Keratinocyte (primary cell): ENCODE measurements at regions not wholly inside any gene's neighbourhood (a gene's known extent, or its start where the extent isn't known, plus 50 kb on each side); places are given as distances from the start of the nearest gene placed in this dataset.

Source experiments
- DNase-seq: peaks from one replicate; pipeline ENCODE4 v3.0.0-alpha.2; 2011; ENCODE audit warnings: low read depth, missing footprints, low spot score
- FAIRE-seq: peaks from 2 replicates; lab custom pipeline; 2011; peaks lifted over from hg19 to GRCh38; lab: Jason Lieb, UNC
- H2AFZ ChIP-seq: 2 replicates; pipeline ENCODE4 v1.6.0; 2012; ENCODE audit warnings: low read length, control low read depth, inconsistent platforms; ENCODE audit not compliant: control insufficient read depth
- H3K27ac ChIP-seq: 2 replicates; pipeline ENCODE4 v1.5.1; 2011; ENCODE audit warnings: low read length; ENCODE audit not compliant: control insufficient read depth, insufficient read depth
- H3K27me3 ChIP-seq: 3 replicates; pipeline ENCODE4 v1.6.0; 2011; ENCODE audit warnings: low read length; ENCODE audit not compliant: control insufficient read depth, insufficient read depth; ENCODE audit errors: extremely low read depth
- H3K36me3 ChIP-seq, 2 experiments: 2 replicates in 1 of 2; 3 replicates in 1 of 2; pipeline ENCODE4 v1.5.1; 2011; ENCODE audit warnings: low read length in 2 of 2, mild to moderate bottlenecking in 1 of 2; ENCODE audit not compliant: control insufficient read depth in 2 of 2, insufficient read depth in 2 of 2; ENCODE audit errors: extremely low read depth in 1 of 2
- H3K4me1 ChIP-seq: 3 replicates; pipeline ENCODE4 v1.5.1; 2011; ENCODE audit warnings: low read length; ENCODE audit not compliant: control insufficient read depth, insufficient read depth; ENCODE audit errors: extremely low read depth
- H3K4me2 ChIP-seq: 3 replicates; pipeline ENCODE4 v1.6.0; 2011; ENCODE audit warnings: low read depth, low read length; ENCODE audit not compliant: control insufficient read depth, insufficient read depth; ENCODE audit errors: extremely low read depth
- H3K4me3 ChIP-seq, 3 experiments: fragments of 200-600 bp in 1 of 3; sonication (generic) in 1 of 3; 2 replicates in 2 of 3; 3 replicates in 1 of 3; pipeline ENCODE4 v1.5.1; 2011 to 2016; ENCODE audit warnings: low read length in 3 of 3, mild to moderate bottlenecking in 3 of 3, control low read depth in 2 of 3, inconsistent platforms in 1 of 3, low read depth in 1 of 3, mixed read lengths in 1 of 3, mixed run types in 1 of 3, moderate library complexity in 1 of 3; ENCODE audit not compliant: control insufficient read depth in 2 of 3, insufficient read depth in 2 of 3; ENCODE audit errors: extremely low read depth in 1 of 3
- H3K79me2 ChIP-seq: 2 replicates; pipeline ENCODE4 v1.6.0; 2012; ENCODE audit warnings: low read length; ENCODE audit not compliant: control insufficient read depth, insufficient read depth
- H3K9ac ChIP-seq: 3 replicates; pipeline ENCODE4 v1.6.0; 2011; ENCODE audit warnings: low read length; ENCODE audit not compliant: control insufficient read depth, insufficient read depth; ENCODE audit errors: extremely low read depth
- H3K9me1 ChIP-seq: 3 replicates; pipeline ENCODE4 v1.6.0; 2011; ENCODE audit warnings: low read length; ENCODE audit not compliant: control insufficient read depth, insufficient read depth; ENCODE audit errors: extremely low read depth
- H3K9me3 ChIP-seq: 2 replicates; pipeline ENCODE4 v1.5.1; 2012; ENCODE audit warnings: low read depth, low read length; ENCODE audit not compliant: control insufficient read depth
- H4K20me1 ChIP-seq: 3 replicates; pipeline ENCODE4 v1.6.0; 2011; ENCODE audit warnings: low read length; ENCODE audit not compliant: control insufficient read depth, insufficient read depth; ENCODE audit errors: extremely low read depth
- EZH2 ChIP-seq: IDR thresholded peaks from one replicate; pipeline ENCODE4 v1.6.1; 2012; ENCODE audit warnings: inconsistent platforms, mild to moderate bottlenecking, low read length, moderate library complexity
- dilution Hi-C: fragments of 300-500 bp; cut with MboI; formaldehyde crosslinking; loops from one replicate; pipeline ENCODE4 v1.7.0; 2020; ENCODE audit warnings: low sequenced_read_pairs; ENCODE audit not compliant: extremely low pct_ligation_motif_present
- TF ChIP-seq, protein P1 (sequence below), 3 experiments: IDR thresholded peaks in 1 of 3; conservative IDR thresholded peaks in 1 of 3; optimal IDR thresholded peaks in 1 of 3; 2 replicates in 2 of 3; 3 replicates in 1 of 3; pipeline versions ENCODE3 to v1.5.1; 2011; ENCODE audit warnings: low read length in 3 of 3, mild to moderate bottlenecking in 3 of 3, moderate library complexity in 2 of 3, control low read depth in 1 of 3, inconsistent platforms in 1 of 3; ENCODE audit not compliant: insufficient read depth in 2 of 3; ENCODE audit errors: extremely low read depth in 1 of 3

DNA sequence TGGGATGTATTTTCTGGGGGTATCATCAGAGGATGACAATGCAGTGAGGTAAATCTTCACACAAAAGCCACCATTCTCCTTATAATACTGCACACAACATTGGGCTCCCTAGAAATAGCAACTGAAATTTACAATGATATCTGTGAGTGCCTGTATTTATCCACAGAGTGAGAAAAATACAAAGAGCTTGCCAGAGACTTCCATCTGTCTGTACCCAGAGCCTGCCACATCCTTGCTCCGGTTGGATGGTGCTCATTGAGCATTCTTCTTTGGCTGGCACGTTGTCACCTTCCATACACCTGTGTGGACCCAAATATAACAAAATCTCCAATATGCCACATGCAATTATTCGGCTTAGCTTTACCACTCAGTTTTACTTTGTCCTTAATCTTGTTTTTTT is 189.5 kb upstream of the UFM1 start:
- Histone ChIP-seq H3K36me3 (no peaks in the 10 kb centered on the region), H3K4me3 (no peak overlapping the region), H3K27me3 (no peaks in the 10 kb centered on the region), H3K4me1 (no peaks in the 10 kb centered on the region), H3K79me2 (no peaks in the 10 kb centered on the region), H3K9me1 (no peaks in the 10 kb centered on the region), H3K27ac (no peak overlapping the region), H4K20me1 (no peaks in the 10 kb centered on the region), H2AFZ (no peak overlapping the region), H3K9me3 (no peaks in the 10 kb centered on the region), H3K4me2 (no peak overlapping the region), H3K9ac (no peak overlapping the region)
- DNase-seq (no peak), FAIRE-seq (no peak)
- dilution Hi-C loops, result no loop called here
- no peak for TF ChIP-seq EZH2
- TF ChIP-seq, protein P1, sequence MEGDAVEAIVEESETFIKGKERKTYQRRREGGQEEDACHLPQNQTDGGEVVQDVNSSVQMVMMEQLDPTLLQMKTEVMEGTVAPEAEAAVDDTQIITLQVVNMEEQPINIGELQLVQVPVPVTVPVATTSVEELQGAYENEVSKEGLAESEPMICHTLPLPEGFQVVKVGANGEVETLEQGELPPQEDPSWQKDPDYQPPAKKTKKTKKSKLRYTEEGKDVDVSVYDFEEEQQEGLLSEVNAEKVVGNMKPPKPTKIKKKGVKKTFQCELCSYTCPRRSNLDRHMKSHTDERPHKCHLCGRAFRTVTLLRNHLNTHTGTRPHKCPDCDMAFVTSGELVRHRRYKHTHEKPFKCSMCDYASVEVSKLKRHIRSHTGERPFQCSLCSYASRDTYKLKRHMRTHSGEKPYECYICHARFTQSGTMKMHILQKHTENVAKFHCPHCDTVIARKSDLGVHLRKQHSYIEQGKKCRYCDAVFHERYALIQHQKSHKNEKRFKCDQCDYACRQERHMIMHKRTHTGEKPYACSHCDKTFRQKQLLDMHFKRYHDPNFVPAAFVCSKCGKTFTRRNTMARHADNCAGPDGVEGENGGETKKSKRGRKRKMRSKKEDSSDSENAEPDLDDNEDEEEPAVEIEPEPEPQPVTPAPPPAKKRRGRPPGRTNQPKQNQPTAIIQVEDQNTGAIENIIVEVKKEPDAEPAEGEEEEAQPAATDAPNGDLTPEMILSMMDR (optimal IDR thresholded peaks at IDR 0.05 in 1 of 3, IDR thresholded peaks at IDR 0.05 in 1 of 3, conservative IDR thresholded peaks at IDR 0.05 in 1 of 3; ENCODE audit: extremely low read depth in 1 of 3, insufficient read depth in 2 of 3, low read length in 3 of 3), result no peak

DNA sequence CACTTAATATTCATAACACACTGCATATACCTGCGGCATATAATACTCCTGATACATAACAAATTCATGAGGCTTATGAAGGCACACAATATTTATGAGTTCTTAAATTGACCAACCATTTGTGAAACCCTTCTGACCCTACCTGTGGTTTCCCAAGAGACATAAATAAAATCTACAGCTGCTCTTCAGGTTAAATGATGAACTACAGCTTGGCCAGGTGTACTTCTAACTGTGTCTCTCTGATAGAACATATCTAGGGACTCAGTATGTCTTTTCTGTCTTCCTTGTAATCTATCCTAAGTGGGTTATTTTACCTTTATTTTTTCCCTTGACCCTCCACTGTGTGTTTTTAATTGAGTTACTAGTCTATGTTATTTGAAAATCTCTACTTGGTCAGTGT is 189.9 kb upstream of the UFM1 start:
- TF ChIP-seq, protein P1 (optimal IDR thresholded peaks at IDR 0.05 in 1 of 3, IDR thresholded peaks at IDR 0.05 in 1 of 3, conservative IDR thresholded peaks at IDR 0.05 in 1 of 3; ENCODE audit: extremely low read depth in 1 of 3, insufficient read depth in 2 of 3, low read length in 3 of 3), result no peak
- TF ChIP-seq EZH2, result no peak
- Histone ChIP-seq H3K9me3 (no peaks in the 10 kb centered on the region), H3K9me1 (no peaks in the 10 kb centered on the region), H3K36me3 (no peaks in the 10 kb centered on the region), H2AFZ (no peak overlapping the region), H3K79me2 (no peaks in the 10 kb centered on the region), H4K20me1 (no peaks in the 10 kb centered on the region), H3K9ac (no peak overlapping the region), H3K4me2 (no peak overlapping the region), H3K4me3 (no peak overlapping the region), H3K27me3 (no peaks in the 10 kb centered on the region), H3K4me1 (no peaks in the 10 kb centered on the region), H3K27ac (no peak overlapping the region)
- FAIRE-seq (no peak), DNase-seq (no peak)
- dilution Hi-C loops, result no loop called here
